Activated naive CD4-positive, alpha-beta T cell treated with anti-CD3 and anti-CD28 coated beads, Interleukin-2, amount 50 U/mL, for 16 hours (primary cell): ENCODE measurements at regions not wholly inside any gene's neighbourhood (a gene's known extent, or its start where the extent isn't known, plus 50 kb on each side); places are given as distances from the start of the nearest gene placed in this dataset.
"Not testable (repeated sequence)": the region's sequence is repeated elsewhere in the genome, so short reads cannot be mapped to it uniquely, and the experiment has no call there.

Experiments used
- DNase-seq: peaks from one replicate; pipeline ENCODE4 v3.0.0-alpha.2; 2020

- DNase-seq, result no peak
These were observed 185.3 kb downstream of the KIT start for GRCh38 chr4:54843106-54843505.

- no peak for DNase-seq
These were observed 184.9 kb downstream of the KIT start for GRCh38 chr4:54842656-54843055.

DNA sequence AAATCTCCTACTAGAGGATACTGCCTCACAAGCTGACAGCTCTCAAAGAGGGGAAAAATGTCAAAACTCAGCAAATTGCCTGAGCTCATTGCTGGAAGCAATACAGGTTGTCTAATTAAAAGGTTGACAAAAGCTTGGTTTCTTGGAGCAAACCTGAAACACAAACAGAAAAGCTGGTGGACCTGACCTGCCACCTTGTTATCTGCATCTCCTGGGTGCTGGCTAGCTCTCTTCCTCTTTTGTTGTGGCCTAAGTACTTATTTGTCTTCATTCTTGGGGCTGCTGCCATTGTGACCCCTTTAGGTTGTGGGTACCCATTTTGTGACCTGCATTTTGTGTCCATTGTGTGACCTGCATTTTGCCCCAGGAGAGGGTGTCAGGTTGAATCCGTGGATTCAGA, 184.5 kb downstream of the KIT start:
- no peak for DNase-seq

GRCh38 chr4:54840992-54841768, 183.4 kb downstream of the KIT start:
- no peak for DNase-seq

- no peak for DNase-seq
These were observed 182.7 kb downstream of the KIT start for GRCh38 chr4:54840430-54840829.

GRCh38 chr4:54838301-54838700, 180.5 kb downstream of the KIT start:
- DNase-seq, result no peak

DNA sequence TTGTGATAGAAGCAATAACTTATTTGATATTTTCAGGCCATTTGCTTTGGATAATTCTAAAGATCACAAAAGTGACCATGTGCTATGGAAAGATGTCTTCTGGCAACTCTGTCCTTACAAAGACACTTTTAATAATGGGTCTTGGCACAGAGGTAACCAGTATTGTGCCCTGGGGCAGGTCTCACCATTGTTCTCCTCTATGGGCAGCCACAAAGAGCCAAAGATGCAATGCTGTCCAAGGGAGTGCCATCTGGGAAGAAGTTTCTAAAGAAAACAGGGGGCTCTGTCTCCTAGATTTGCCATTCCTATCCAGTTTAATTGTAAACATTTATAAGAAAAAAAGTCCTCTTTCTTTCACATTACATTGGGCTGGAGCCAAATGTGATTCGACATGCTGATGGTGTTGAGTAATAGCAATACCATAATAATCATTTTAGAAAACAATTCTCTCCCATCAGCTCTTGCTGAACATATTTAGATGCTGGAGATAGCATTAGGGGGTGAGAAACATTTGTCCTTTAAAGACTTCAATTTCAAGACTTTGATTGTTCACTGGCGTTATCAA, 179.9 kb downstream of the KIT start:
- no peak for DNase-seq

DNA sequence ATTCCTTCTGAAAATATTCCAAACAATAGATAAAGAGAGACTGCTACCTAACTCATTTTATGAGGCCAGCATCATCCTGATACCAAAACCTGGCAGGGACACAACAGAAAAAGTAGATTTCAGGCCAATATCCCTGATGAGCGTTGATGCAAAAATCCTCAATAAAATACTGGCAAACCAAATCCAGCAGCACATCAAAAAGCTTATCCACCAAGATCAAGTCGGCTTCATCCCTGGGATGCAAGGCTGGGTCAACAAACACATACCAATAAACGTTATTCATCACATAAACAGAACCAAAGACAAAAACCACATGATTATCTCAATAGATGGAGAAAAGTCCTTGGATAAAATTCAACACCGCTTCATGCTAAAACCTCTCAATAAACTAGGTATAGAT, 170.6 kb downstream of the KIT start:
- not testable (repeated sequence) for DNase-seq

DNA sequence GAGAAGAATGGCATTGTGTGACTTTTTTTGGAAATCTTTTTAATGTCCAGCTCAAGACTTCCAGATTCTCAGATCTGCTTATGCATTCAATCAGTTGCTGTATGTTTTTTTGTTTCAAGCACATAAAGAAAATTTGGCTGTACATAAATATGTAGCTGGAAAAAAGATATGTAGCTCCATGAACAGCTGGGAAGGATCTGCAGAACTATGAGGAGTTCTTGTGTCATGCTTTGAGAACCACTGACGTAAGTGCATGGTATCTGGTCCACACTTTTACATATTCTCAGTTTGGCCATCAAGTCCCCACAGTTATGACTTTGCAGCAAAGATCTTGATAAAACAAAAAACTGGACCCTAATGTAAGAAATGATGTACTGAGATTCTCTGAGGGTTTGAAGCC, 165.9 kb downstream of the KIT start:
- DNase-seq, result no peak

- DNase-seq, result no peak
These were observed 161.3 kb downstream of the KIT start for GRCh38 chr4:54819034-54819433.

- no peak for DNase-seq
These were observed 160.7 kb downstream of the KIT start for GRCh38 chr4:54818481-54818880.

GRCh38 chr4:54813674-54814073, 155.9 kb downstream of the KIT start:
- no peak for DNase-seq

GRCh38 chr4:54806351-54806750, 148.6 kb downstream of the KIT start:
- DNase-seq, result no peak

DNA sequence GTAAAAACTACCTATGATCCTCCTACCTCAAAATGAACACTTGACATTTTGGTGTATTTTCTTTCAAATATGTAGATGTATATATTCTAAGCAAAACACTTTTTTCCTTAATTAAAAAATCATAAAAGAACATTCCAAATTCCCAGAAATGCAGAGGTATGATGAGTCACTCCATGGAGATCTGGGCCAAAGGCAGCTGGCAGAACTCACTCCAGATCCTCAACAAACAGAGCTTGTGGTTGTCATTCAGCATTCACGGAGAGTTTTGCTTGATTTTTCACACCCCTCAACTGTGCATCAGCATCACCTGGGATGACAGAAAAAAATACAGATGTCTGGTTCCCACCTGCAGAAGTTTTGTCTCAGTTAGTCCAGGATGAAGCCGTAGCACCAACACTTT, 144.6 kb downstream of the KIT start:
- no peak for DNase-seq

DNA sequence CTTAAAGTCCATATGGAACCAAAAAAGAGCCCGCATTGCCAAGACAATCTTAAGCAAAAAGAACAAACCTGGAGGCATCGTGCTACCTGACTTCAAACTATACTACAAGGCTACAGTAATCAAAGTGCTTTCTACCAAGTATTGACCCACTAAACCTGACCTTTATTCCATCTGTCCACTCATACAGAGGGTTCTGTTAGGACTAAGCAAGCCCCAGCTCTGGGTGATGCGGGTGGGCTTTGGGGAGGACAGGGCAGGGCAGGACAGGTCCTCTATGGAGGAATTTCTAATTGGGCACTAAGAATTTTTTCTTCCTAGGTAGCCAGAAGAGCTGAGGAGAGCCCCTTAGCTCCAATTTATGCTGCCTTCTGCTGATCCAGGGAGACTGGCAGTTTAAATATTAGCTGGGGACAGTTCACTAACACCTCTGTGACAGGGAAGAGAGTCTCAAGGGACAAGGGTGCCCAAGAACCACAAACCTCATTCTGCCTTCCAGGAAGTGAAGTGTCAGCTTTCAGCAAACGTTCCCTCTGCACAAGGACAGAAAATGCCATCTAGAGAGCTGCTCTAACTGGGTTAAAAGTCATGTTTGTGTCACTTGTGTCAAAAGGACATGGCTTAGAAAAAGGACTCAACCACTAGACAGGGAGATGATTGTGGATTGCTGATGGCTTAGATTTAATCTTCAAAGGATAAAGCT, 143.2 kb downstream of the KIT start:
- DNase-seq, result no peak

DNA sequence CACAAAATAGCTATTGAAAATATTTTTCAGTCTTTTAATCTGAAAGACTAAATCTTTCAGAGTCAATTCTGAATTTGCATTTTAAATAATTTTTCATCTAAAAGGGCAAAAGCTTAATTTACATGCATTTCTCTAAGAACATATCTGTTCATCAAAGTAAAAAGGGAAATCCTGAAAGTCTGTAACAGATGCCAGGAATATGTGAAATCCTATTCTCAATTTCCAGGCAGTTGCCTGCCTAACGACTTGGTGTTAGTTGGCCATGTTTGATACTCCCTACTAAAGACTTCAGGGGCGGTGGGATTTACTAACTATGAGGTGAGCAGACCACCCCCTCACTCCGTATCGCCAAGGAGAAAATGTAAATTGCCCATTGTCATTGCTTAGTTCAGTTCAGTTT, 136.8 kb downstream of the KIT start:
- DNase-seq, result no peak

GRCh38 chr4:54793856-54794422, 136.2 kb downstream of the KIT start:
- no peak for DNase-seq
